PC-3 (cell line): ENCODE measurements at regions not wholly inside any gene's neighbourhood (a gene's known extent, or its start where the extent isn't known, plus 50 kb on each side); places are given as distances from the start of the nearest gene placed in this dataset.

ENCODE experiments used
- EZH2 ChIP-seq: fragments of 300-600 bp; sonication (generic); IDR thresholded peaks from one replicate; pipeline ENCODE4 v1.6.1; 2017; ENCODE audit warnings: antibody characterized with exemption, mild to moderate bottlenecking, low read length; ENCODE audit not compliant: unreplicated experiment
- TF ChIP-seq, protein P1 (sequence below): fragments of 300-600 bp; sonication (generic); conservative IDR thresholded peaks from 2 replicates; pipeline ENCODE4 v1.5.1; 2017; ENCODE audit warnings: antibody characterized with exemption, low read depth, mild to moderate bottlenecking, low read length

DNA sequence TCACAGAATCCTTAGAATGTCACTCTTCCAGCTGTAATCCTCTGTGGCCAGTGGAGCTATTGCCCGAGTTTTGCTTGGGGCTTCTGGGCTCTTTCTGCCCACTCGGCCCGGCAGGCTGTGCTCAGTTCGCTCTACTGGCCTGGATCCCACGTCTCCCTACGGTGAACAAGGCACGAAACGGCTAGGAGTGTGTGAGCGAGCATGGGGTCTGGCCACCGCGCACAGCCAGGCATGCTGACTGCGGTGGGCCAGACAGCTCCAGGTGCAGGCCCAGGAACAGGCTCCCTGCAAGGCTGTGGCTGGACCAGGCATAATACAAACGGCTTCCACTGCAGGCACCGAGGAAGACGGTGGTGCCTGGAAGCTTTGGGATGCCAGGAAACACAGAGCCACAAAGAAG, 2035.5 kb upstream of the ACO1 start:
- TF ChIP-seq EZH2 = no peak
- TF ChIP-seq, protein P1, sequence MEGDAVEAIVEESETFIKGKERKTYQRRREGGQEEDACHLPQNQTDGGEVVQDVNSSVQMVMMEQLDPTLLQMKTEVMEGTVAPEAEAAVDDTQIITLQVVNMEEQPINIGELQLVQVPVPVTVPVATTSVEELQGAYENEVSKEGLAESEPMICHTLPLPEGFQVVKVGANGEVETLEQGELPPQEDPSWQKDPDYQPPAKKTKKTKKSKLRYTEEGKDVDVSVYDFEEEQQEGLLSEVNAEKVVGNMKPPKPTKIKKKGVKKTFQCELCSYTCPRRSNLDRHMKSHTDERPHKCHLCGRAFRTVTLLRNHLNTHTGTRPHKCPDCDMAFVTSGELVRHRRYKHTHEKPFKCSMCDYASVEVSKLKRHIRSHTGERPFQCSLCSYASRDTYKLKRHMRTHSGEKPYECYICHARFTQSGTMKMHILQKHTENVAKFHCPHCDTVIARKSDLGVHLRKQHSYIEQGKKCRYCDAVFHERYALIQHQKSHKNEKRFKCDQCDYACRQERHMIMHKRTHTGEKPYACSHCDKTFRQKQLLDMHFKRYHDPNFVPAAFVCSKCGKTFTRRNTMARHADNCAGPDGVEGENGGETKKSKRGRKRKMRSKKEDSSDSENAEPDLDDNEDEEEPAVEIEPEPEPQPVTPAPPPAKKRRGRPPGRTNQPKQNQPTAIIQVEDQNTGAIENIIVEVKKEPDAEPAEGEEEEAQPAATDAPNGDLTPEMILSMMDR = no peak
